Liver (tissue), 3 donors: ENCODE measurements at regions not wholly inside any gene's neighbourhood (a gene's known extent, or its start where the extent isn't known, plus 50 kb on each side); places are given as distances from the start of the nearest gene placed in this dataset.

Source experiments
- CTCF ChIP-seq: fragments of 150-350 bp; IDR thresholded peaks from 2 replicates; pipeline ENCODE4 v1.5.1; 2017; ENCODE audit warnings: improper control_type of control experiment, low read depth, low read length; ENCODE audit not compliant: missing input control
- EGR1 ChIP-seq, 2 donors: IDR thresholded peaks; 2 replicates each; pipeline ENCODE4 v1.6.1; 2016 to 2018; ENCODE audit warnings: antibody characterized with exemption in 2 of 2, low read depth in 2 of 2
- JUND ChIP-seq, 2 donors: IDR thresholded peaks; 2 replicates each; pipeline ENCODE4 v1.6.1; 2016; ENCODE audit warnings: antibody characterized with exemption in 2 of 2
- TAF1 ChIP-seq: conservative IDR thresholded peaks from 2 replicates; pipeline ENCODE4 v1.6.1; 2016; ENCODE audit warnings: antibody characterized with exemption, mild to moderate bottlenecking
- YY1 ChIP-seq: IDR thresholded peaks from 2 replicates; pipeline ENCODE4 v1.6.1; 2016; ENCODE audit warnings: antibody characterized with exemption, mild to moderate bottlenecking
- TF ChIP-seq, protein P1 (sequence below): IDR thresholded peaks from 2 replicates; pipeline ENCODE4 v1.6.1; 2016; ENCODE audit warnings: antibody characterized with exemption
- TF ChIP-seq, protein P2 (sequence below): IDR thresholded peaks from 2 replicates; pipeline ENCODE4 v1.6.1; 2016; ENCODE audit warnings: antibody characterized with exemption
- donor health status: healthy.
- donor health status: healthy.

- TF ChIP-seq CTCF = no peak
- TF ChIP-seq EGR1 (IDR thresholded peaks at IDR 0.05; ENCODE audit: low read depth in 2 of 2) = no peak
- no peak for TF ChIP-seq TAF1
- no peak for TF ChIP-seq JUND (IDR thresholded peaks at IDR 0.05)
- no peak for TF ChIP-seq YY1
- TF ChIP-seq, protein P1, sequence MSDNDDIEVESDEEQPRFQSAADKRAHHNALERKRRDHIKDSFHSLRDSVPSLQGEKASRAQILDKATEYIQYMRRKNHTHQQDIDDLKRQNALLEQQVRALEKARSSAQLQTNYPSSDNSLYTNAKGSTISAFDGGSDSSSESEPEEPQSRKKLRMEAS = no peak
- TF ChIP-seq, protein P2, sequence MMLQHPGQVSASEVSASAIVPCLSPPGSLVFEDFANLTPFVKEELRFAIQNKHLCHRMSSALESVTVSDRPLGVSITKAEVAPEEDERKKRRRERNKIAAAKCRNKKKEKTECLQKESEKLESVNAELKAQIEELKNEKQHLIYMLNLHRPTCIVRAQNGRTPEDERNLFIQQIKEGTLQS = no peak
These were observed 179.0 kb downstream of the POM121L12 start for GRCh38 chr7:53214463-53214862.
